HG02970 (cell line): ENCODE measurements at regions not wholly inside any gene's neighbourhood (a gene's known extent, or its start where the extent isn't known, plus 50 kb on each side); places are given as distances from the start of the nearest gene placed in this dataset.
"Not testable (repeated sequence)": the region's sequence is repeated elsewhere in the genome, so short reads cannot be mapped to it uniquely, and the experiment has no call there.

Experiments used
- ATAC-seq: cut with Tn5 transposase; IDR thresholded peaks from one replicate; pipeline ENCODE4 v1.9.1; 2021; ENCODE audit warnings: mild to moderate bottlenecking, moderate library complexity, moderate number of reproducible peaks; ENCODE audit not compliant: unreplicated experiment, low FRiP score

DNA sequence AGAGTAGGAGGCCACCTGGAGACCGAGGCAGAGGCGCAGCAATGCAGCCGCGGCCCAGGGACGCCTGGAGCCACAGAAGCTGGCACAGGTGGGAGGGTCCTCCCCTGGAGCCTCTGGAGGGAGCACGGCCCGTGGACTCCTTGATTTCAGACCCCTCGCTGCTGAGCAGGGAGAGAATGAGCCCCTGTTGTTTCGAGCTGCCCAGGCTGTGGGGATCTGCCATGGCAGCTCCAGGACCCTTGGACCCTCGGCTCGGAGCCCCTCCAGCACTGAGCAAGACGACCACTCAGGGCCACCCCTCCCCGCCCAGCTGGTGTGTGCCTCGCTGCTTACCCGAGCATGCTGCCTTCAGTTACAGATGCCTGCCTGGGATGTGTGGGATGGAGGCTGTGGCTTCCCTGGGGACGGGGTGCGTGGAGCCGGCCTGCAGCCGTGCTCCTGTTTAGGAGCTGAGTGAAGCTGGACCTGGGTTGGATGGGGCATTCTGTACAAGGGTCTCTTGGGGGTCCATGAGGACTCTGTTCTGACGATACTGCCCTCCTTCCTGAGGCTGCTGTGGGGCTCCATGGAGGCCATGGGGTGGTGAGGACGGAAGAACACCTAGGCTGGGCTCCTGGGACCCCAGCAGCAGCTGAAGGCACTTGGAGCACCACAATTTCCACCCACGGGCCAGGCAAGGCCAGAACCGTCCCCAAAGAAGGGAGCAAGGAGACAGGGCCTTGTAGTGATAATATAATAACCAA, 115.1 kb upstream of the LPCAT1 start:
- no peak for ATAC-seq

DNA sequence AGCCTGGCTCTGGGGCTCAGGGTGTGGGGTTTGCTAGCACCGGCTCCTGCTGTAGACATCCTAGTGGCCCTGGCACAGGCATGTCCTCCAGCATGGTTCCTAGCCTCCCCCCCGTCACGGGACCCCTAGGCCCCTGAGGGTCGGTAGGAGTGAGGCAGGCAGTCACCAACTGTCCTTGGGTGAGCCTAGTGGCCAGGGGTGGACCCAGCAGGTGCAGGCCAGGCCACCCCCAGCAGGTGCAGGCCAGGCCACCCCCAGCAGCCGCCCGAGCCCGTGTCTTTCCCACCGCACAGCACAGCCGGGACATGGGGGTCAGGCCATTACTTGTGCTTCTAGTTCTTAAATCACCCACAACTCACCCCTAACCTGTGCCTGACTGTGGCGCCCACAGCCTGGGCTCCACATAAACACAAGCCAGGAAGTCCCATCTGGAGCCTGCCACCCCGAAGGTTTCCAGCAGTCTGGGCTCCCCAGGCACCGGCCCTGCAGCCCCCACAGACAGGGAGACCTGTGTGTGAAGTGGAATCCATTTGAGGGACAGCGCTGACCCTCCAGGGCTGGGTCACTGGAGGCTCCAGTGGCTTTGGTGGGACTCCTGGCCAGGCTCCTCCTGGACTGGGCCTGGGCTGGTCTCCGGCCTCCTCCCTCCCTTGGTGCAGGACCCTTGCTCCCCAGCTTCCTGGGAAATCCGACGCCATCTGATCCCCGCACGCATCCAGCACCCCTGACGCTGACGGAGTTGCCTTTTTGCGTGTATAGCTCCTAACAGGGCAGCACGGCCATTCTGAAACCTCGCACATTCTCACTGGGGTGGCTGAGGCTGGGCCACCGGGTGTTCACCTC, 114.1 kb upstream of the LPCAT1 start:
- no peak for ATAC-seq

DNA sequence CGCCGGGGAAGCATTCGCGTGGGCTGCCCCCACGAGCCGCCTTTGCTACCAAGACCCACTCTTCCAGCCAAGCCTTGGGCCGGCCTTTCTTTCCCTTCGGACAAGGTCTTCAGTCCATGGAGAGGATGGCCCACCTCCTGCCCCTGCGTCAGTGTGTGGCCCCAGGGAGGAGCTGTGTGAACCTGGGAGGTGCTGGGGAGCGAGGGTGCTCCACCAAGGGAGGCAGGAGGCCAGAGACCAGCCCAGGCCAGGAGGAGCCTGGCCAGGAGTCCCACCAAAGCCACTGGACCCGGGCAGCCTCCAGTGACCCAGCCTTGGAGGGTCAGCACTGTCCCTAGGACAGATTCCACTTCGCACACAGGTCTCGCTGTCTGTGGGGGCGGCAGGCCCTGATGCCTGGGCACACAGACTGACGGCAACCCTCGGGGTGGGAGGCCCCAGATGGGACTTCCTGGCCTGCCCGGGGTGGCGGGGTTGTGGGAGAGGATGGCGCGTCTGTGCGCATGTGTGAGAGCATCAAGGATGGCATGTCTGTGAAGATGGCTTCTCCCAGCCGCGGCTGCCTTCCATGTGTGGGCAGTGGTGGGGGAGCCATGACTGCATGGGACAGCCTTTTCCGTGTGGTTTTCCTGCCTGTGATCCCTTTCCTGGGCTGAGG, 113.3 kb upstream of the LPCAT1 start:
- ATAC-seq, result no peak

DNA sequence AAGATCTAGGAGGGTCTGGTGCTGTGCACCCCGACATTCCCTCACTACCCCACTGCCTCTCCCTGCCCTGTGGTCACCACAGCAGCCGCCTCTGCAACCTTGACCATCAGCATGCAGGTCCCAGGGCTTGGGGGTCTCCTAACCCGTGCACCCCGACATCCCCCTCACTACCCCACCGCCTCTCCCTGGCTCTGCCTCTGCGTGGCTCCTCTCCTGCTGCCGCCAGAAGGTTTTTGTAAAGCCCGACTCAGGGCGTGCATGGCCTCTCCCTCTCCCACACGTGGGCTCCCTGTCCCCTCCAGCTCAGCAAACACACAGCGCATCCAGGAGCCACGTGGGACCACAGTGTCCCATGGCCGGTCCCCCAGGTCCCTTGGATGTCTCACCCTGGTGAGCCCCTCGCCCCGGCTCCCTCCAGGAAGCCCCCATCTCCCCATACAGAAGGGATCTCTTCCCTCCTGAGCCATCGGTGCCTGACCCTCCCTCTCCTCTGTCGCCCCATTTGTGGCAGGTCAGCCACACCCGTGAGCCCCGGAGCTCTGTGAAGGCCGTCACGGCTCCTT, 112.5 kb upstream of the LPCAT1 start:
- ATAC-seq, result not testable (repeated sequence)

DNA sequence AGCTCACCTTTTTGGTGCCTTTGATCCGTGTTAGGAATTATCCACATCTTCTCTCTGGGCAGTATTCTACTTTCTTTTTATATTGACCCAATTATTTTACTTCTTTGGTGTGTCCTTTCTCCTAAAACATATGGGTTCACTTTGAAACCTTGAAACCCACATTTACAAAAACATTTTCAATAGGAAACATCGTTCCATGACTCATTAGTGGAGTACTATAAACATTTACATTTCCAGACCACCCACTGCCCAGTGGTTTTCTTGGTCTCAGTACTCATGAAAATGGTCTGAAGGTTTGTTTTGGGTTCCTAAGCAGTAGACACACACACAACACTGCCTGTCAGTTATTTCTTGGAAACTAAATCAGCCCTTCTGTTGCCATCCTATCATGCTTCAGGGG, 111.7 kb upstream of the LPCAT1 start:
- not testable (repeated sequence) for ATAC-seq

- no peak for ATAC-seq
Observed at GRCh38 chr5:1634337-1634661, 110.5 kb upstream of the LPCAT1 start.

DNA sequence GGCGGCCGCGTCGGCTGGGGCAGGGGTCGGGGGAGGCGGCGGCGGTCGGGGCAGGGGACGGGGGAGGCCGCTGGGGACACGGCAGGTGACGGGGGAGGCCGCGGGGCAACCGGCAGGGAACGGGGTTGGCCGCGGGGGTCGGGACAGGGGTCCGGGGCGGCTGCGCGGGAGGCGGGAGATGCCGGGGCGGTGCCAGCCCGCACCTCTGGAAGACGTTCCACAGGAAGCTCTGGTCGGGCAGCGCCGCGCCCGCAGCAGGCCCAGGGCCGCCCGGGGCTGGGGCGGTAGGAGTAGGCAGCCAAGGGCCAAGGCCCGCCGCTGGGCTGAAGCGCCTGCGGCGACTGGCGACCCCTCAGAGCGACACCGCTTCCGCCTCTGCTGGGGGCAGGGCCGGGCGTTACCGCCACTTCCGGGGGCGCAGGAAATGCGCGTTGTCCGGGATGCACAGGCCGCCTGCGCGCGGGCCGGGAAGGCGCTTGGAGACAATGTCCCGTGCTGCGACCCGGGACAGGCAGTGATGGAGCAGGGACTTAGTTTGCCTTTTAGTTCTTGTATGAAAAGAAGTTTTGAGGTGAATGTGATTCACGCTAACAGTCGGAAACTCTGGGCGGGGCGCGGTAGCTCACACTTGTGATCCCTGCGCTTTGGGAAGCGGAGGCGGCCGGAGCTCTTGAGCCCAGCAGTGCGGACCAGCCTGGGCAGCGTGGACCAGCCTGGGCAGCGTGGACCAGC, 110.0 kb upstream of the LPCAT1 start:
- peak; percentile 82 for ATAC-seq

GRCh38 chr5:1631004-1631403, 107.2 kb upstream of the LPCAT1 start:
- not testable (repeated sequence) for ATAC-seq

- ATAC-seq, result not testable (repeated sequence)
Observed at GRCh38 chr5:1626397-1626796, 102.6 kb upstream of the LPCAT1 start.

- ATAC-seq, result not testable (repeated sequence)
Observed at GRCh38 chr5:1619531-1619930, 95.8 kb upstream of the LPCAT1 start.

DNA sequence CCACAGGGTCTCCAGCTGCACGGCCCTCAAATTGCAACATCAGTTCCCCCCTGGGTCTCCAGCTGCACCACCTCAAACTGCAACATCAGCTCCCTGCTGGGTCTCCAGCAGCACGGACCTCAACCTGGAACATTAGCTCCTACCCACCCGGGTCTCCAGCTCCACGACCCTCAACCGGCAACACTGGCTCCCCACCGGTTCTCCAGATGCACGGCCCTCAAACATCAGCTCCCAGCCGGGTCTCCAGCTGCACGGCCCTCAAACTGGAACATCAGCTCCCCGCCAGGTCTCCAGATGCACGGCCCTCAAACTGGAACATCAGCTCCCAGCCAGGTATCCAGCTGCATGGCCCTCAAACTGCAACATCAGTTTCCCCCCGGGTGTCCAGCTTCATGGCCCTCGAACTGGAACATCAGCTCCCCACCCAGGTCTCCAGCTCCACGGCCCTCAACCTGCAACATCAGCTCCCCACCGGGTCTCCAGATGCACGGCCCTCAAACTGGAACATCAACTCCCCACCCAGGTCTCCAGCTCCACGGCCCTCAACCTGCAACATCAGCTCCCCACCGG, 94.6 kb upstream of the LPCAT1 start:
- ATAC-seq, result not testable (repeated sequence)

DNA sequence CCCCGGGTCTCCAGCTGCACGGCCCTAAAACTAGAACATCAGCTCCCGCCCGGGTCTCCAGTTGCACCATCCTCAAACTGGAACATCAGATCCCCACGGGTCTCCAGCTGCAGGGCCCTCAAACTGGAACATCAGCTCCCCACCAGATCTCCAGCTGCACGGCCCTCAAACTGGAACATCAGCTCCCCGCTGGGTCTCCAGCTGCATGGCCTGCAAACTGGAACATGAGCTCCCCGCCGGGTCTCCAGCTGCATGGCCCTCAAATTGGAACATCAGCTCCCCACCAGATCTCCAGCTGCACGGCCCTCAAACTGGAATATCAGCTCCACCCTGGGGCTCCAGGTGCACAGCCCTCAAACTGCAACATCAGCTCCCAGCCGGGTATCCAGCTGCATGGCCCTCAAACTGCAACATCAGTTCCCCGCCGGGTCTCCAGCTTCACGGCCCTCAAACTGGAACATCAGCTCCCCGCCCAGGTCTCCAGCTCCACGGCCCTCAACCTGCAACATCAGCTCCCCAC, 93.5 kb upstream of the LPCAT1 start:
- ATAC-seq, result not testable (repeated sequence)

DNA sequence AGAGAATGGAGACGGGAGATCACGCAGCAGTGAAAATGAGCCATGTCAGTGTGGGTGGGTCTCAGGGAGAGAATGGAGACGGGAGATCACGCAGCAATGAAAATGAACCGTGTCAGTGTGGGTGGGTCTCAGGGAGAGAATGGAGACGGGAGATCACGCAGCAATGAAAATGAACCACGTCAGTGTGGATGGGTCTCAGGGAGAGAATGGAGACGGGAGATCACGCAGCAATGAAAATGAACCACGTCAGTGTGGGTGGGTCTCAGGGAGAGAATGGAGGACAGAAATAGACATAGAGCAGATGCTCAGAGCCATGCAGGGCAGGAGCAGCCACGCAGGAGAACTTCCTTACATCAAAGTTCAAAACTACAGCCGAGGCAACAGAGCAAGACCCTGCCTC, 89.8 kb upstream of the LPCAT1 start:
- ATAC-seq, result not testable (repeated sequence)

DNA sequence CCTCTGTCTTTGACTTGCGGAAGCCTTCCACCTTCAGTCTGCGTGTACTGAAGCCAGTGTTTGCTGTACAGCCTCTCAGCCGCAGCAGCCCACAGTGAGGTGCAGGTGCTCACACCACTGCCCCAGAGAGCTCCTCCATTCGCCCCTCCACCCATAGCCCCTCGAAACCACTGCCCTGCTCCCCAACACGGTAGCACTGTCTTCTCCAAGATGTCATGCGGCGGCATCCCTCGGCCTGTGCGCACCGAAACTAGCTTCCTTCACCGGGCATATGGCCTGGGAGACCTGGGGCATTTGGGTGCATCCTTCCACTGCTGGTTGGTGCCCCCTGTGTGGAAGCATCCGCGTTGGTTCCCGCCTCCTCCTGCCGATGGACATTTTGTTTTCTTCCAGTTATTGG, 86.8 kb upstream of the LPCAT1 start:
- ATAC-seq, result not testable (repeated sequence)

DNA sequence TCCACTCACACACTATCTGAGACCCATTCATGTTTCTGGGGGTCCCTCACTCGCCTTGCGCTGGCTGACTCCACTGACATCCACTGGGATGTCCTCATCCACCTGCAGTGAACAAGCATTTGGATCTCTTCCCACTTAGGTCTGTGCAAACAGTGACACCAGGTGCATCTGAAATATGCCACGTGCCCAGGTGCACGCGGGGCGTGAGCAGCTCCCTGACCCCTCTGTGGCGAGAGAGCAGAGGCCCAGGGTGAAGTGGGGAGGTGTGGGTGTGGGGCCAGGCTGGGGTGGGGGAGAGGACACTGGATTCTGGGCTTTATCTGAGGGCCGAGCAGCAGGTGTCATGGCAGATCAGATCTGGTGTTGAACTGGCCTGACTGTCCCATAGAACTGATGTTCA, 85.4 kb upstream of the LPCAT1 start:
- not testable (repeated sequence) for ATAC-seq

GRCh38 chr5:1608336-1608735, 84.6 kb upstream of the LPCAT1 start:
- not testable (repeated sequence) for ATAC-seq

DNA sequence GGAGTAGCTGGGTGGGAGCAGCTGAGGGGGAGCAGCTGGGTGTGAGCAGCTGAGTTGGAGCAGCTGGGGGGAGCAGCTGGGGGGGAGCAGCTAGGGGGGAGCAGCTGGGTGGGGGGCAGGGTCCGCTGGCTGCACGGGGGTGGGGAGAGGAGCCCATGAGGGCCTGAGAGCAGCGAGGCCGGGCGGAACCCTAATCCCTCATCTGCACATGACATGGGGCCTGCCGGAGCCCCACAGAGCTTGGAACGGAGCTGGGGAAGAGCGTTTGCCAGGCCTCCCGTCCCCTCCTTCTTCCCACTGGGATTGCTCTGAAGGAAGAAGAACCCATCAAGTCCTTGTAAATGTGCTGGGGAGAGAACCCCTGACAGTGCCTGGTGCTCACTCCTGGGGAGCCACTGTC, 83.2 kb upstream of the LPCAT1 start:
- not testable (repeated sequence) for ATAC-seq

DNA sequence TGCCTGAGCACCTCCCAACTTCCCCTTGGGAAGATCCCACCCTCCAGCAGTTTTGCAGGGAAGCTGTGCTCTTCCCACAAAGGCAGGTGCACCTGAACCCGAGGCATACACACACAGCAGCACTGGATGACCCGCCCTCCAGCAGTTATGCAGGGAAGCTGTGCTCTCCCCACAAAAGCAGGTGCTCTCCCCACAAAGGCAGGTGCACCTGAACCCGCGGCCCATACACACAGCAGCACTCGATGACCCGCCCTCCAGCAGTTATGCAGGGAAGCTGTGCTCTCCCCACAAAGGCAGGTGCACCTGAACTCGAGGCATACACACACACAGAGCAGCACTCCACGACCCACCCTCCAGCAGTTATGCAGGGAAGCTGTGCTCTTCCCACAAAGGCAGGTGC, 80.2 kb upstream of the LPCAT1 start:
- not testable (repeated sequence) for ATAC-seq

DNA sequence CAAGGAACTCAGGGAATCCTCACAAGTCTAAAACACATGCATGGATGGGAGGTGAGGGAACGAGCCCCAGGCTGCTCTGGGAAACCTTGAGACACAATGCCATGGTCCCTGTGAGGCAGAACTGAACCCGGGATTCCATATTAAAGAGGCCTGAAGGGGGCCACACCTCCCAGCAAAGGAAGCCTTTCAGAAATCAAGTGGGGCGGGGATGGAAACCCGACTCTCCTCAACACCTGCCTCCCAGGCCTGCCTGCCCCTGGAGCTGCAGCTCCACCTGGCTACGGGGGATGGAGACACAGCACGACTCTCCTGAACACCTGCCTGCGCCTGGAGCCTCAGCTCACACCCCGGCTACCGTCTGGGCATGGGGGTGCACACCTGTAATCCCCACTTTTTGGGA, 77.8 kb upstream of the LPCAT1 start:
- not testable (repeated sequence) for ATAC-seq
